ENCODE measurements at regions not wholly inside any gene's neighbourhood (a gene's known extent, or its start where the extent isn't known, plus 50 kb on each side); places are given as distances from the start of the nearest gene placed in this dataset.

DNA sequence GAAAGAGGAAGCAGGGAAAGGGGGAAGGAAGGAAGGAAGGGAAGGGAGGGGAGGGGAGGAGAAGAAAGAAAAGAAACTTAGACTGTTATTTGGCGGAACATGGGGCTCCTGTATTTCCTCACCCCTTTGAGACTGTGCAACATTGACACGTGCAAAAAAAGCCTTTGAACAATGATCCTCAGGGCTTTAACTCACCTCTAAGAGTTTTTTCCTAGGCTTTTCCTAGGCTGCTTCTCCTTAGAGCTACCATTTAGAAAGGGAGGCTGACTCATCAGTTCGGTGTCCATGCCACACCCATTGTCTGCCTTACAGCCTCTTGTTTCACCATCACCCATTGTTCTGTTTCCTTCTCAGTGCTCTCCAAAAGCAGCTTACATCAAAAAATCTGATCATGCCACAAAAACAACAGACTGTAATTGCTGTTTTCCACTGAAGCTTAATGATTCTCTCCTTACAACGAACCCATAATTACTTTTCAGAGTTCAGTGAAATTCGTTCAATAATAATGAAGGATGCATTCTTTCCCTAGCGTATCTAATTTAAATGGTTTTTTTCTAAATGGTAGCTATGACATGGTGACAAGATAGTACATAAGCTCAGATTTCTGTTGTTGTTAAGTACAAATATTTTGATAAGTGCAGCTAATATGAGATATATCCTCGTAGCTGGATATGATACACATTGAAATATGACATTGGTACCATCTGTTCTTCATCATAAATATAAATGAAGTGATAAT is 90.8 kb downstream of the PRLHR start:
- TF ChIP-seq, protein P1, sequence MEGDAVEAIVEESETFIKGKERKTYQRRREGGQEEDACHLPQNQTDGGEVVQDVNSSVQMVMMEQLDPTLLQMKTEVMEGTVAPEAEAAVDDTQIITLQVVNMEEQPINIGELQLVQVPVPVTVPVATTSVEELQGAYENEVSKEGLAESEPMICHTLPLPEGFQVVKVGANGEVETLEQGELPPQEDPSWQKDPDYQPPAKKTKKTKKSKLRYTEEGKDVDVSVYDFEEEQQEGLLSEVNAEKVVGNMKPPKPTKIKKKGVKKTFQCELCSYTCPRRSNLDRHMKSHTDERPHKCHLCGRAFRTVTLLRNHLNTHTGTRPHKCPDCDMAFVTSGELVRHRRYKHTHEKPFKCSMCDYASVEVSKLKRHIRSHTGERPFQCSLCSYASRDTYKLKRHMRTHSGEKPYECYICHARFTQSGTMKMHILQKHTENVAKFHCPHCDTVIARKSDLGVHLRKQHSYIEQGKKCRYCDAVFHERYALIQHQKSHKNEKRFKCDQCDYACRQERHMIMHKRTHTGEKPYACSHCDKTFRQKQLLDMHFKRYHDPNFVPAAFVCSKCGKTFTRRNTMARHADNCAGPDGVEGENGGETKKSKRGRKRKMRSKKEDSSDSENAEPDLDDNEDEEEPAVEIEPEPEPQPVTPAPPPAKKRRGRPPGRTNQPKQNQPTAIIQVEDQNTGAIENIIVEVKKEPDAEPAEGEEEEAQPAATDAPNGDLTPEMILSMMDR (IDR thresholded peaks at IDR 0.05), result no peak
- no peak for TF ChIP-seq POLR2A (IDR thresholded peaks at IDR 0.05)

Measured in heart left ventricle (tissue), 13 donors.